Endothelial cell (in vitro differentiated cells): ENCODE measurements at regions not wholly inside any gene's neighbourhood (a gene's known extent, or its start where the extent isn't known, plus 50 kb on each side); places are given as distances from the start of the nearest gene placed in this dataset.
"Not testable (repeated sequence)": the region's sequence is repeated elsewhere in the genome, so short reads cannot be mapped to it uniquely, and the experiment has no call there.

Source experiments
- DNase-seq: peaks from one replicate; pipeline ENCODE4 v3.0.0; 2021; ENCODE audit warnings: low spot score
- H3K27ac Mint-ChIP-seq: one replicate; pipeline ENCODE4 v1.8.0; 2021; ENCODE audit warnings: mixed read lengths, inconsistent platforms; ENCODE audit not compliant: unreplicated experiment
- H3K27me3 Mint-ChIP-seq: one replicate; pipeline ENCODE4 v1.8.0; 2021; ENCODE audit warnings: mild to moderate bottlenecking, moderate library complexity, mixed read lengths, inconsistent platforms; ENCODE audit not compliant: unreplicated experiment
- H3K36me3 Mint-ChIP-seq: one replicate; pipeline ENCODE4 v1.8.0; 2021; ENCODE audit warnings: mild to moderate bottlenecking, low read depth, mixed read lengths, inconsistent platforms; ENCODE audit not compliant: unreplicated experiment
- H3K4me1 Mint-ChIP-seq: one replicate; pipeline ENCODE4 v1.8.0; 2021; ENCODE audit warnings: mild to moderate bottlenecking, mixed read lengths, inconsistent platforms; ENCODE audit not compliant: unreplicated experiment
- H3K4me3 Mint-ChIP-seq: one replicate; pipeline ENCODE4 v1.8.0; 2021; ENCODE audit warnings: mild to moderate bottlenecking, mixed read lengths, inconsistent platforms; ENCODE audit not compliant: unreplicated experiment
- H3K9me3 Mint-ChIP-seq: one replicate; pipeline ENCODE4 v1.8.0; 2021; ENCODE audit warnings: mixed read lengths, inconsistent platforms; ENCODE audit not compliant: unreplicated experiment
- TF ChIP-seq, protein P1 (sequence below): fragments of 200-600 bp; sonication (generic); IDR thresholded peaks from one replicate; pipeline ENCODE4 v1.5.0; 2021; ENCODE audit warnings: antibody characterized with exemption; ENCODE audit not compliant: unreplicated experiment

DNA sequence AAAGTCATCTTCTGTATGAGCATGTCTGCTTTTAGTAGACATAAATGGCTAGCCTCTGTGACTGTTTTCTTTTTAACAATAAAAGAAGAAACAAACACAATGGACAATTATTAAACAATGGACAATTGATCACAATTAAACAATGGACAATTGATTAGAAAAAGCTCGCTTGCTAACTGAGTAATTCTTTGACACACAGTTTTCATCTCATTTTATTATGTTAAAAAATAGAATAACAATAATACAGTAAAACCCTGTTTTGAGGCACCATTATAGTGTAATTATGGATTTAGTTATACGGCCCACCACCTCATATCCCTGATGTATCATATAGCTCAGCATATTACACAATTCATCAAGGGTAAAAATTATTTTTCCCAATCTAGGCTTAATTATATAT lies 989.0 kb downstream of the LTN1 start:
- H3K4me3 Mint-ChIP-seq, H3K36me3 Mint-ChIP-seq, H3K4me1 Mint-ChIP-seq, H3K27me3 Mint-ChIP-seq, H3K27ac Mint-ChIP-seq, DNase-seq, H3K9me3 Mint-ChIP-seq: not testable (repeated sequence)

DNA sequence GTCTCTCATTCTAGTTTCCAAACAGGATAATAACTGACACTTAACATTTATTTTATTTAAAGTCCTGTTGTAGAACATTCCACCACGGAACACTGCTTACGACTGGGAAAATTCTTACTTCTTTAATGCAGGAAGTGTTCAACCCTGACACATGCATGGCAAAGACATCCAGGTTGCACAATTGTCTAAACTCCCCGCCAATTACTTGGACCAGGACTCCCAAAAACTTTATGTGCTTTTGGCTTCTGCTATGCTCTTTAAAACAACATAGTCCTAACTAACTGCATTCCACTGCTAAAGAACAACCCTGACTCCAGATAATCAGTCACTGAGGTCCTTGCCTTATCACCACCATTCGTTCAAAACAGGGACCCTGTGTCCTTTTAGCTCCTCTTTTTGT lies 995.8 kb downstream of the LTN1 start:
- H3K4me1 Mint-ChIP-seq, H3K27me3 Mint-ChIP-seq, H3K27ac Mint-ChIP-seq, DNase-seq, H3K9me3 Mint-ChIP-seq, H3K4me3 Mint-ChIP-seq, H3K36me3 Mint-ChIP-seq: not testable (repeated sequence)

DNA sequence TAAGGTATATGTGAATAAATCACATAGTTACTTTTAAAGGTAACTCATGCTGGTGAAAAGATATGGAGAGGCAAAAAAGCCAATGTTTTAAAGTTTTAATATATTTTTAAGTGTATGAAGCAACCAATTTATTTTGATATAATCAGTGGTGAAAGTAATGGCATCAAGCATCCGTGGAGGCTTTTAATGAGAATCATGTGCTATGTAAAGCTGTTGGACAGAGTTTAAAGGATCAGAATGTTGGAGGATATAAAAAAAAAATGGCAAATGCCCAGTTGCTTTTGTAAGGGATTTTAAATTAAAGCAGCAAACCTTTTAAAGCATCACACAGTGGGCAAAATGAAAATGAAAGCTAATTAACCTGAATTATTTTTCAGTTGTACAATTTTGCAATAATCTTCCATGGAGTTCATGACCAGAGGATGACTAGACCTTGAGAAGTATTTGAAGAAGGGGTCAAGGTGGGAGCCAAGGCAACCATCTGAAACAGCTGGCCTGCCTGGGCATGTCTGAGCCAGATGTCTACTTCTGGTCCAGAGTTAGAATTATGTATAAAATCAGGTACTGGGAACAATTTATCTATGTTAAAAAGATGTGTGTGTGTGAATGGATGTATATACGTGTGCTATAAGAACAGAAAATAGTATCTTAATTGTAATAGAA lies 1007.9 kb downstream of the LTN1 start:
- H3K27me3 Mint-ChIP-seq, H3K9me3 Mint-ChIP-seq, H3K36me3 Mint-ChIP-seq, H3K4me1 Mint-ChIP-seq, DNase-seq, H3K4me3 Mint-ChIP-seq, H3K27ac Mint-ChIP-seq: not testable (repeated sequence)

DNA sequence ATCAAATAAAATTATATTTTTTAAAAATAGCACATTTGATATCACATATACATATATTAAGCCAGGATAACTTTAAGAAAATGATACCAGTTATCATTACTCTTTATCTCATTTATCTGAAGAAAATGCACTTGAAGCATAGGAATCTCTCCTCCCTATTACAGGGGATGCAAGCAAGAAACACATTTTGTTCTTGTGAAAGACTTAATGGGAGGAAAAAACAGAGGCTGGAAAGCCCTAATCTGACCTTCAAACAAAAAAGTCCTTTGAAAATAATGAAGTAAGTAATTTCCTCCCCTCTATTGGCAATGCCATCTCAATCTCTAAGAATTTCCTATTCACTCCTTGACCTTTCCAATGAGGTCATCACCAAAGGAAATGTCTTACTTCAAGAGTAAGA lies 1012.6 kb upstream of the ADAMTS5 start:
- H3K4me3 Mint-ChIP-seq, H3K36me3 Mint-ChIP-seq, DNase-seq, H3K9me3 Mint-ChIP-seq, H3K27ac Mint-ChIP-seq, H3K27me3 Mint-ChIP-seq, H3K4me1 Mint-ChIP-seq: not testable (repeated sequence)

DNA sequence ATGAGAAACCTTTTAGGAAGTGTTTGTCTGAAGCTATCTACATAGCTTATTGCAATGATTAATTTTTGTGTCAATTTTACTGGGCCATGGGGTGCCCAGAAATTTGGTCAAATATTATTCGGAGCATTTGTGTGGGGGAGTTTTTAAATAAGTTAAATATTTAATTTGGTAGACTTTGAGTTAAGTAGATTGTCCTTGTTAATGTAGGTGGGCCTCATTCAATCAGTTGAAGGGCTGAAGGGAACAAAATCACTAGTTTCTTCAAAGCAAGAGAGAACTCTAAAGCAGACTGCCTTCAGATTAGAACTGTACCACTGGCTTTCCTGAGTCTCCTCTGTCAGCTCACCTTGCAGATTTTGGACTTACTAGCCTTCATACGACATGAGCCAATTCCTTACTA lies 1008.6 kb upstream of the ADAMTS5 start:
- no peaks in the 10 kb centered on the region for H3K36me3 Mint-ChIP-seq
- H3K4me3 Mint-ChIP-seq = no peak overlapping the region
- DNase-seq = no peak
- no peaks in the 10 kb centered on the region for H3K9me3 Mint-ChIP-seq
- no peak overlapping the region for H3K27ac Mint-ChIP-seq
- H3K27me3 Mint-ChIP-seq = no peaks in the 10 kb centered on the region
- no peaks in the 10 kb centered on the region for H3K4me1 Mint-ChIP-seq
- TF ChIP-seq, protein P1, sequence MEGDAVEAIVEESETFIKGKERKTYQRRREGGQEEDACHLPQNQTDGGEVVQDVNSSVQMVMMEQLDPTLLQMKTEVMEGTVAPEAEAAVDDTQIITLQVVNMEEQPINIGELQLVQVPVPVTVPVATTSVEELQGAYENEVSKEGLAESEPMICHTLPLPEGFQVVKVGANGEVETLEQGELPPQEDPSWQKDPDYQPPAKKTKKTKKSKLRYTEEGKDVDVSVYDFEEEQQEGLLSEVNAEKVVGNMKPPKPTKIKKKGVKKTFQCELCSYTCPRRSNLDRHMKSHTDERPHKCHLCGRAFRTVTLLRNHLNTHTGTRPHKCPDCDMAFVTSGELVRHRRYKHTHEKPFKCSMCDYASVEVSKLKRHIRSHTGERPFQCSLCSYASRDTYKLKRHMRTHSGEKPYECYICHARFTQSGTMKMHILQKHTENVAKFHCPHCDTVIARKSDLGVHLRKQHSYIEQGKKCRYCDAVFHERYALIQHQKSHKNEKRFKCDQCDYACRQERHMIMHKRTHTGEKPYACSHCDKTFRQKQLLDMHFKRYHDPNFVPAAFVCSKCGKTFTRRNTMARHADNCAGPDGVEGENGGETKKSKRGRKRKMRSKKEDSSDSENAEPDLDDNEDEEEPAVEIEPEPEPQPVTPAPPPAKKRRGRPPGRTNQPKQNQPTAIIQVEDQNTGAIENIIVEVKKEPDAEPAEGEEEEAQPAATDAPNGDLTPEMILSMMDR = no peak

DNA sequence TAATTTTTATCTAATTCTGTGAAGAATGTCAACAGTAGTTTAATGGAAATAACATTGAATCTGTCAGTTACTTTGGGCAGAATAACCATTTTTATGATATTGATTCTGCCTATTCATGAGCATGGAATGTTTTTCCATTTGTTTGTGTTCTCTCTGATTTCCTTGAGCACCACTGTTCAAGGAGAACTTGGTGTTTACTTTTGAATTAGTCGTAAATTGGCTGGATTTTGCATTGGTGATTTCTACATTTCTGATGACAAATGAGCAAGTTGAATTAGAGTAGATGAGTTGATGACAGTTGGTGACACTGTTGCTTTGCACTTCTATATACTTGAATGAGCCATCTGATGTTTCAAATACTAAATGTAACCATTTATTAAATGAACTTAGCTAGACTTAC lies 1007.3 kb upstream of the ADAMTS5 start:
- not testable (repeated sequence) for H3K36me3 Mint-ChIP-seq, H3K9me3 Mint-ChIP-seq, H3K4me1 Mint-ChIP-seq, H3K27me3 Mint-ChIP-seq, H3K27ac Mint-ChIP-seq, H3K4me3 Mint-ChIP-seq, DNase-seq

DNA sequence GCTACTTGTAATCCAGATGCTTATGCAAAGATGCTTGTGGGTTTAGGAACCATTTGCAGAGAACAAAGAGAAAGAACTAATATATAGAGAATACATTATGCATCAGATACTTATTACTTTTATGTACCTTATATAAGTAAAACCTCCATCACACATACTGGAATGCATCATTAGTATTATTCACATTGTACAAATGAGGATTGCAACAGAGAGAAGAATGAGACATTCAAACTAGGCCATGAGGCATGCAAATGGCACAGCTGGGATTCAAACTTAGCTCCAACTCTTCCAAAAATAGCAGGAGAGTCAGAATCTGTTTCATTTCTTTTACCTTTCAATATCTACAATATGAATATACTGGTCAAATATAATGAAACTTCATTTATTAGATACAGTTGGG lies 1001.4 kb upstream of the ADAMTS5 start:
- H3K4me3 Mint-ChIP-seq, DNase-seq, H3K9me3 Mint-ChIP-seq, H3K4me1 Mint-ChIP-seq, H3K27ac Mint-ChIP-seq, H3K27me3 Mint-ChIP-seq, H3K36me3 Mint-ChIP-seq: not testable (repeated sequence)

DNA sequence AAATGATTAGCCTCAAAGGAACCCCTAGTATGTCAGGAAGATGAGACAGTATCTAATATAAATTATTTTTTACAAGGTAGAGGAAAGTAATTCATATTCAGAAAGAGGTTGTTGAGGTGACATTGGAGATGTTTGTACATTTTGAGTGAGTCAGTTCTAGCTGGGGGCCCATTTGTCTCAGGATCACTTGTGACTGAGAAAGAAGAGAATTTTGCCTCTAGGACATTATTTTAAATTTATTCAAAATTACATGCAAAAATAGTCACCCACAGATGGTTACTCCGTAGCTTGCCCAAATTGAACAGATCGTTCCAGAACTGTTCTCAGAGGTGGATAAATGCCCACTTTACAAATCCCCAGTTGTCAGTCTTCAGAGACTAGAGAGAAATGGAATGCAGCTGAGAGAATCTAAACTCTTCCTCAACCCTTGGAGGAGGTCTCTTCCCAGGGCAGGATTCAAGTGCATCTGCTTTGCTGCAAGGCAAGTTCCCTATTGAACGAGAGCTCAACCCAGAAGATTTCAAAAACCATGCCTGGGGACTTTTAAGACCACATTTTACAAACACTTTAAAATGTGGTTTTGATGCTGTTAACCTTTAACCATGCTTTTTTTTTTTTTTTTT lies 987.8 kb upstream of the ADAMTS5 start:
- no peak for DNase-seq
- no peaks in the 10 kb centered on the region for H3K4me1 Mint-ChIP-seq
- no peak overlapping the region for H3K27ac Mint-ChIP-seq
- TF ChIP-seq, protein P1 = no peak
- no peaks in the 10 kb centered on the region for H3K27me3 Mint-ChIP-seq
- no peak overlapping the region for H3K4me3 Mint-ChIP-seq
- no peaks in the 10 kb centered on the region for H3K9me3 Mint-ChIP-seq
- H3K36me3 Mint-ChIP-seq = no peaks in the 10 kb centered on the region
